Panc1 (cell line): ENCODE measurements at regions not wholly inside any gene's neighbourhood (a gene's known extent, or its start where the extent isn't known, plus 50 kb on each side); places are given as distances from the start of the nearest gene placed in this dataset.

Experiments used
- ATAC-seq: fragments of 200-7000 bp; cut with Tn5 transposase; 2 replicates; pipeline ENCODE4 v1.9.1; 2020; ENCODE audit warnings: mild to moderate bottlenecking, moderate library complexity
- BruUV-seq: library from RNA; stranded (reverse); fragments of 400-500 nt; replicated peaks from 2 replicates; lab custom pipeline; 2021; lab: Mats Ljungman, UMichigan
- CTCF ChIA-PET: fragments of 300-600 bp; sonication (Branson Sonifier 250); formaldehyde crosslinking; loops from one replicate; lab custom pipeline; 2022; ENCODE audit warnings: antibody characterized with exemption; lab: Charles Lee
- POLR2A ChIA-PET: fragments of 300-600 bp; sonication (Branson Sonifier 250); formaldehyde crosslinking; loops from one replicate; lab custom pipeline; 2022; ENCODE audit warnings: antibody characterized with exemption; lab: Charles Lee
- DNase-seq: peaks from one replicate; pipeline ENCODE4 v3.0.0-alpha.2; 2010; ENCODE audit warnings: low read depth, low spot score
- H3K27ac ChIP-seq: 2 replicates; pipeline ENCODE4 v1.5.1; 2011; ENCODE audit warnings: mild to moderate bottlenecking, low read length, inconsistent platforms
- H3K27me3 ChIP-seq: fragments of 200-500 bp; sonication (Bioruptor generic); 2 replicates; pipeline ENCODE4 v1.6.0; 2014; ENCODE audit warnings: low read length, inconsistent platforms; ENCODE audit not compliant: control insufficient read depth, insufficient read depth
- H3K36me3 ChIP-seq: fragments of 200-500 bp; sonication (Bioruptor generic); 2 replicates; pipeline ENCODE4 v1.5.1; 2014; ENCODE audit warnings: inconsistent platforms, mild to moderate bottlenecking, low read length, moderate library complexity; ENCODE audit not compliant: control insufficient read depth, insufficient read depth
- H3K4me1 ChIP-seq: 2 replicates; pipeline ENCODE4 v1.5.1; 2011; ENCODE audit warnings: inconsistent platforms, mild to moderate bottlenecking, low read length, moderate library complexity; ENCODE audit not compliant: control insufficient read depth, insufficient read depth
- H3K4me3 ChIP-seq, 2 experiments: 2 replicates each; pipeline ENCODE4 v1.5.1; 2011 to 2012; ENCODE audit warnings: low read depth in 2 of 2, low read length in 2 of 2, mild to moderate bottlenecking in 2 of 2, inconsistent platforms in 1 of 2, moderate library complexity in 1 of 2
- H3K9me3 ChIP-seq: fragments of 200-500 bp; sonication (Bioruptor generic); 2 replicates; pipeline ENCODE4 v1.5.1; 2014; ENCODE audit warnings: low read depth, mild to moderate bottlenecking, inconsistent platforms, low read length, moderate library complexity; ENCODE audit not compliant: control insufficient read depth, insufficient read depth
- CTCF ChIP-seq: fragments of 450-650 bp; IDR thresholded peaks from 2 replicates; pipeline ENCODE4 v1.5.1; 2017; ENCODE audit warnings: mild to moderate bottlenecking
- POLR2AphosphoS5 ChIP-seq: IDR thresholded peaks from 2 replicates; pipeline ENCODE4 v1.6.1; 2012; ENCODE audit warnings: mild to moderate bottlenecking, low read depth, low read length, moderate library complexity
- REST ChIP-seq, 2 experiments: IDR thresholded peaks; 2 replicates each; pipeline ENCODE4 v1.6.1; 2011 to 2012; ENCODE audit warnings: low read depth in 2 of 2, control low read depth in 1 of 2, low read length in 1 of 2, mild to moderate bottlenecking in 1 of 2, moderate library complexity in 1 of 2; ENCODE audit not compliant: insufficient read depth in 1 of 2
- SIN3A ChIP-seq: IDR thresholded peaks from 2 replicates; pipeline ENCODE4 v1.6.1; 2012; ENCODE audit warnings: low read depth, mild to moderate bottlenecking, low read length, moderate library complexity, borderline replicate concordance; ENCODE audit not compliant: insufficient read depth
- TCF7L2 ChIP-seq: IDR thresholded peaks from 2 replicates; pipeline ENCODE4 v1.6.1; 2011; ENCODE audit warnings: mild to moderate bottlenecking, low read depth, low read length, inconsistent platforms
- in situ Hi-C: cut with HindIII; loops from 2 replicates; pipeline ENCODE4 v1.10.0; 2016; ENCODE audit warnings: low sequenced_read_pairs, low pct_unique_long_range_greater_than_20kb
- intact Hi-C: fragments of 100-400 bp; cut with micrococcal nuclease; formaldehyde crosslinking; loops from one replicate; pipeline ENCODE4 v1.10.0; 2022; ENCODE audit not compliant: unreplicated experiment

DNA sequence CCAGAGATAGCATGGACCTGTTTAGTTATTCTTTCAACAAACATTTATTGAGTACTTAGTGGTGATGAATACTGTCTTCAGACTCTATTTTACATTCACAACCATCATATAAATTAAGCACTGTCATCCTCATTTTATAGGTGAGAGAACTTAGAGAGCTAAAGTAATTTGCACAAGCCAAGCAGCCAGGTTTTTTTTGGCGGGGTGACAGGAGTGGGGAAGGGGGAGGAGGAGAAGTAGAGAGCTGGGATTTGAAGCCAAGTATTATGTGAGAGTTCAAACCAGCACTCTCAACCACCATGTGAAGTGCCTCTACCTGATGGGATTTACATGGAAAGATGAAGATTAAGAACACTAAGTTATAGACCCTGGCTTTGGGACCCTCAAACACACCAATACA is 547.4 kb upstream of the IL12A start:
- Histone ChIP-seq H3K4me3 (no peak overlapping the region), H3K27me3 (no peaks in the 10 kb centered on the region), H3K36me3 (no peaks in the 10 kb centered on the region), H3K9me3 (no peaks in the 10 kb centered on the region), H3K27ac (no peak overlapping the region), H3K4me1 (no peaks in the 10 kb centered on the region)
- POLR2A ChIA-PET = interaction anchor here (0.5 kb wide), 1 partner anchor 327 kb away, joined by 3 read pairs; no protein-coding TSS in a partner anchor
- ATAC-seq (no peak), DNase-seq (no peak)
- intact Hi-C loops (no loop called here), in situ Hi-C loops (no loop called here)
- no peak for TF ChIP-seq TCF7L2
- TF ChIP-seq POLR2AphosphoS5 = no peak
- TF ChIP-seq REST (IDR thresholded peaks at IDR 0.05; ENCODE audit: insufficient read depth in 1 of 2, low read depth in 2 of 2, low read length in 1 of 2) = no peak
- TF ChIP-seq CTCF = no peak
- TF ChIP-seq SIN3A = no peak
- CTCF ChIA-PET = no interaction called here
- BruUV-seq = no TSS peak

DNA sequence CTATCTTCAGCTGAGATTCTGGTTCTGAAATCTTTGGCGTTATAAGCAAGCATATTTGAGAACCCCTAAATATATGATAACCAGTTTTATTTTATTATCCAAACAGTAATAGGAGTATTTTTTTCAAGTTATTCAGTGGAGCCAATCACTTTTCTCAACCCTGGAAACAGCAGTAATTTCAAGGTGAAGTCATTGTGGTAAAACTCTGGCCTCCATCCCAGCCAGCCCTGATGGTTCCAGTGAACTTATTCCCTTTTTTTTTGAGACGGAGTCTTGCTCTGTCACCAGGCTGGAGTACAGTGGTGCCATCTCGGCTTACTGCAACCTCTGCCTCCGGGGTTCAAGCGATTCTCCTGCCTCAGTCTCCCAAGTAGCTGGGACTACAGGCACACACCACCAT is 545.4 kb upstream of the IL12A start:
- no TSS peak for BruUV-seq
- intact Hi-C loops (no loop called here), in situ Hi-C loops (no loop called here)
- DNase-seq (no peak), ATAC-seq (no peak)
- ChIA-PET CTCF (no interaction called here), POLR2A (no interaction called here)
- Histone ChIP-seq H3K36me3 (no peaks in the 10 kb centered on the region), H3K4me3 (no peak overlapping the region), H3K4me1 (no peaks in the 10 kb centered on the region), H3K27me3 (no peaks in the 10 kb centered on the region), H3K9me3 (no peaks in the 10 kb centered on the region), H3K27ac (no peak overlapping the region)
- TF ChIP-seq CTCF (no peak), SIN3A (no peak), REST (IDR thresholded peaks at IDR 0.05; ENCODE audit: insufficient read depth in 1 of 2, low read depth in 2 of 2, low read length in 1 of 2) (no peak), TCF7L2 (no peak), POLR2AphosphoS5 (no peak)
